Gastrocnemius medialis (tissue), 4 donors: ENCODE measurements at regions not wholly inside any gene's neighbourhood (a gene's known extent, or its start where the extent isn't known, plus 50 kb on each side); places are given as distances from the start of the nearest gene placed in this dataset.

ENCODE experiments used
- ATAC-seq, 2 donors: fragments of 150-250 bp; one replicate each; pipeline ENCODE4 v1.9.1; 2016
- DNase-seq, 2 donors: peaks; one replicate each; pipeline ENCODE4 v3.0.0-alpha.2; 2019
- H3K27ac ChIP-seq, 4 donors: fragments of 200-600 bp; sonication (generic); 1 replicate in 1 of 4; 2 replicates in 3 of 4; pipeline ENCODE4 v1.5.1; 2016 to 2018; ENCODE audit warnings: mild to moderate bottlenecking in 2 of 4, moderate library complexity in 1 of 4
- H3K27me3 ChIP-seq, 3 donors: fragments of 200-600 bp; sonication (generic) in 2 of 3; 1 replicate in 1 of 3; 2 replicates in 2 of 3; pipeline versions ENCODE4 v1.5.1 to v1.6.0; 2016 to 2019; ENCODE audit warnings: mild to moderate bottlenecking in 1 of 3, moderate library complexity in 1 of 3
- H3K36me3 ChIP-seq, 2 donors: fragments of 200-600 bp; sonication (generic) in 1 of 2; one replicate each; pipeline ENCODE4 v1.5.1; 2017 to 2018
- H3K4me1 ChIP-seq, 2 donors: fragments of 200-600 bp; sonication (generic) in 1 of 2; one replicate each; pipeline ENCODE4 v1.5.1; 2016 to 2017; ENCODE audit warnings: mild to moderate bottlenecking in 2 of 2
- H3K4me3 ChIP-seq, 4 donors: fragments of 200-600 bp; sonication (generic) in 3 of 4; 1 replicate in 1 of 4; 2 replicates in 3 of 4; pipeline ENCODE4 v1.5.1; 2016 to 2019; ENCODE audit warnings: mild to moderate bottlenecking in 2 of 4
- H3K9me3 ChIP-seq, 3 donors: fragments of 200-600 bp; sonication (generic) in 2 of 3; 1 replicate in 1 of 3; 2 replicates in 2 of 3; pipeline ENCODE4 v1.5.1; 2016 to 2019
- POLR2A ChIP-seq, 2 donors: fragments of 450-650 bp; IDR thresholded peaks; one replicate each; pipeline ENCODE4 v1.6.1; 2017; ENCODE audit warnings: antibody characterized with exemption in 2 of 2, mild to moderate bottlenecking in 2 of 2, moderate library complexity in 2 of 2
- in situ Hi-C, 4 donors: fragments of 200-750 bp; cut with MboI; loops; one replicate each; pipeline versions ENCODE4 v1.15.0 to v1.8.0; 2017; ENCODE audit warnings: low sequenced_read_pairs in 4 of 4
- intact Hi-C: fragments of 100-400 bp; cut with DNase I; formaldehyde crosslinking; loops from one replicate; pipeline ENCODE4 v1.15.1; 2023; ENCODE audit warnings: low total_unique reads
- TF ChIP-seq, protein P1 (sequence below), 5 experiments: fragments of 450-650 bp in 3 of 5; fragments of 200-600 bp in 2 of 5; sonication (generic) in 2 of 5; IDR thresholded peaks in 4 of 5; conservative IDR thresholded peaks in 1 of 5; 1 replicate in 4 of 5; 2 replicates in 1 of 5; pipeline ENCODE4 v1.5.1; 2016 to 2019; ENCODE audit warnings: antibody characterized with exemption in 5 of 5, mild to moderate bottlenecking in 3 of 5, moderate library complexity in 3 of 5

DNA sequence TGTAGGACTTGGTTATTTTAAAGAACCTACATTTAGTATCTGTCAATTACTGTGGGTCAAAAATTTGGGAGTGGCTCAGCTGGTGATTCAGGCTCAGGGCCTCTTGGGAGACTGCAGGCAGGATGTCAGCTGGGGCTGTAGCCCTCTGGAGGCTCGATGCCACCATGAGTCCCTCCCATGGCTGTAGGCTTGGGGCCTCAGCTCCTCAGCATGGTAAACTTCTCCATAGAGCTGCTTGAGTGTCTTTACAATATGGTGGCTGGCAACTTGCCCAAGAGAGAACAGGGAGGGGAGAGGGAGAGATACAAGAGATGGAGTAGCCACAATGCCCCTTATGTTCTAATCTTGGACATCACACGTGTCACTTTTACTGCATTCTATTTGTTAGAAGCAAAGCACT lies 470.4 kb downstream of the CDH26 start:
- no peaks in the 10 kb centered on the region for H3K36me3 ChIP-seq
- no peaks in the 10 kb centered on the region for H3K27me3 ChIP-seq
- no peak overlapping the region for H3K27ac ChIP-seq
- H3K9me3 ChIP-seq = no peaks in the 10 kb centered on the region
- in situ Hi-C loops (no loop called here), intact Hi-C loops (no loop called here)
- no peak for ATAC-seq
- TF ChIP-seq POLR2A (IDR thresholded peaks at IDR 0.05) = no peak
- TF ChIP-seq, protein P1, sequence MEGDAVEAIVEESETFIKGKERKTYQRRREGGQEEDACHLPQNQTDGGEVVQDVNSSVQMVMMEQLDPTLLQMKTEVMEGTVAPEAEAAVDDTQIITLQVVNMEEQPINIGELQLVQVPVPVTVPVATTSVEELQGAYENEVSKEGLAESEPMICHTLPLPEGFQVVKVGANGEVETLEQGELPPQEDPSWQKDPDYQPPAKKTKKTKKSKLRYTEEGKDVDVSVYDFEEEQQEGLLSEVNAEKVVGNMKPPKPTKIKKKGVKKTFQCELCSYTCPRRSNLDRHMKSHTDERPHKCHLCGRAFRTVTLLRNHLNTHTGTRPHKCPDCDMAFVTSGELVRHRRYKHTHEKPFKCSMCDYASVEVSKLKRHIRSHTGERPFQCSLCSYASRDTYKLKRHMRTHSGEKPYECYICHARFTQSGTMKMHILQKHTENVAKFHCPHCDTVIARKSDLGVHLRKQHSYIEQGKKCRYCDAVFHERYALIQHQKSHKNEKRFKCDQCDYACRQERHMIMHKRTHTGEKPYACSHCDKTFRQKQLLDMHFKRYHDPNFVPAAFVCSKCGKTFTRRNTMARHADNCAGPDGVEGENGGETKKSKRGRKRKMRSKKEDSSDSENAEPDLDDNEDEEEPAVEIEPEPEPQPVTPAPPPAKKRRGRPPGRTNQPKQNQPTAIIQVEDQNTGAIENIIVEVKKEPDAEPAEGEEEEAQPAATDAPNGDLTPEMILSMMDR (IDR thresholded peaks at IDR 0.05 in 4 of 5, conservative IDR thresholded peaks at IDR 0.05 in 1 of 5) = no peak
- no peaks in the 10 kb centered on the region for H3K4me1 ChIP-seq
- DNase-seq = no peak
- no peak overlapping the region for H3K4me3 ChIP-seq

DNA sequence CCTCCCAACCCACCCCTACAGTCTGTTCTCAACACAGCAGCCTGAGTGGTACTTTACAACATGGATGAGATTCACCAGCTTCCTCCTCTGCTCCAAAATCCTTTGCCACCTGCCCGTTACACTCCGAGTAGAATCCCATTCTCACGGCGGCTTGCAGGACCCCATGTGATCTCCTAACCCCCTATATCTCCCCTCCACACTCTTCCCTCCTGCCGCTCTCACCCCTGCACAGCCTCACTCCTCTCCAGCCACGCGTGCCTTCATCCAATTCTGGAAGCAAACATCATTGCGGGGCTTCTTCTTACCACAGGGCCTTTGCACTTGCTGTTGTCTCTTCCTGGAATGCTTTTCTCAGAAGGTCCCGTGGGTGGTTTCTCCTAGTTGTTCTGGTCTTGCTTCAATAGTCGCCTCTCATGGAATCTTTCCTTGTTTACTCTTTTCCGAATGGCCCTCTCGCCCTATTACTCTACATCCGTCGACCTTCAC lies 472.3 kb downstream of the CDH26 start:
- TF ChIP-seq, protein P1 (IDR thresholded peaks at IDR 0.05 in 4 of 5, conservative IDR thresholded peaks at IDR 0.05 in 1 of 5) = no peak
- TF ChIP-seq POLR2A (IDR thresholded peaks at IDR 0.05) = no peak
- H3K4me1 ChIP-seq = no peaks in the 10 kb centered on the region
- no peak overlapping the region for H3K4me3 ChIP-seq
- H3K27me3 ChIP-seq = no peaks in the 10 kb centered on the region
- ATAC-seq (no peak), DNase-seq (no peak)
- no peaks in the 10 kb centered on the region for H3K9me3 ChIP-seq
- in situ Hi-C loops = no loop called here
- no peaks in the 10 kb centered on the region for H3K36me3 ChIP-seq
- intact Hi-C loops = no loop called here
- no peak overlapping the region for H3K27ac ChIP-seq

DNA sequence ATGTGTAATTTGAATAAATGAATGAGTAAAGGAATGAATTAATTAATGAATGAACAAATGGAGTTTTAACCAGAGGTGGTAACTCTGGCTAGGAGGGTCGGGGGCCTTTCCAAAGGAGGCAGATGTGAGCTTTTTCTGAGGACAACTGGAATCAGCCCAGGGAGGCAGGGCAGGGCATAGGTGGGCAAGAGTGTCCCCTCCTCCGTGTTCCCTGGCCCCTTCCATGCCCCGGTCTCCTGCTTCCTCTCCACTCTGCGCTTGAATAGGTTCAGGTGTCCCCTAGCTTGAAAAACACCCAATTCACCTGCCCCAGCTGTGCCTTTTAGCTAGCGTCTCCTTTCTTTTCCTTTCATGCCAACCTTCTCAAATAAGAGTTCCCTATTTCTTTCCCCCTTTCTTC lies 473.1 kb downstream of the CDH26 start:
- no peaks in the 10 kb centered on the region for H3K9me3 ChIP-seq
- intact Hi-C loops = no loop called here
- no peak for DNase-seq
- no peak for TF ChIP-seq POLR2A (IDR thresholded peaks at IDR 0.05)
- TF ChIP-seq, protein P1 (IDR thresholded peaks at IDR 0.05 in 4 of 5, conservative IDR thresholded peaks at IDR 0.05 in 1 of 5) = no peak
- no peak overlapping the region for H3K27ac ChIP-seq
- H3K4me3 ChIP-seq = no peak overlapping the region
- H3K36me3 ChIP-seq = no peaks in the 10 kb centered on the region
- no peaks in the 10 kb centered on the region for H3K4me1 ChIP-seq
- in situ Hi-C loops = no loop called here
- ATAC-seq = no peak
- no peaks in the 10 kb centered on the region for H3K27me3 ChIP-seq

DNA sequence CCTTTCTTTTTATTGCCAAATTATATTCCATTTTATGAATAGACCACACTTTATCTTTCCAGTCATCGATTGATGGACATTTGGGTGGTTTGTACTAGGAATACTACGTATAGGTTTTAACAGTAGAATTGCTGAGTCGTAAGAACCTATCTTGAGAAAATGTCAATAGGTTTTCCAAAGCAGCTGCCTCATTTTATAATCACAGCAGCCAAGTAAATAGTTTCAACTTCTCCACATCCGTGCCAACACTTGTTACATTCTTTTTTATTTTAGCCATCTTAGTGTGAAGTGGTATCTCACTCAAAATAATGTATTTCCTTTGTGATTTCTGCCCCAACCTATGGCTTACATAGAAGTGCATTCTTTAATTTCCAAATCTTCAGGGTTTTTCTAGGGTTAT lies 479.2 kb downstream of the CDH26 start:
- intact Hi-C loops = no loop called here
- in situ Hi-C loops = no loop called here

More for the DNA sequence above, 479.2 kb downstream of the CDH26 start:
- DNase-seq (no peak), ATAC-seq (no peak)
- peaks cover 0 to 7% (median 0%) of the 10 kb centered on the region in 3 donors for H3K9me3 ChIP-seq
- no peaks in the 10 kb centered on the region for H3K4me1 ChIP-seq
- TF ChIP-seq POLR2A (IDR thresholded peaks at IDR 0.05) = no peak
- TF ChIP-seq, protein P1 (IDR thresholded peaks at IDR 0.05 in 4 of 5, conservative IDR thresholded peaks at IDR 0.05 in 1 of 5) = no peak
- no peak overlapping the region for H3K27ac ChIP-seq
- no peak overlapping the region for H3K4me3 ChIP-seq
- no peaks in the 10 kb centered on the region for H3K36me3 ChIP-seq
- no peaks in the 10 kb centered on the region for H3K27me3 ChIP-seq
